HEK293 (cell line): ENCODE measurements at regions not wholly inside any gene's neighbourhood (a gene's known extent, or its start where the extent isn't known, plus 50 kb on each side); places are given as distances from the start of the nearest gene placed in this dataset.

ENCODE experiments used
- KLF10 ChIP-seq: fragments of 450-650 bp; IDR thresholded peaks from 2 replicates; pipeline ENCODE4 v1.5.1; 2018; ENCODE audit warnings: missing biosample characterization, mild to moderate bottlenecking, missing genetic modification characterization
- PATZ1 ChIP-seq: fragments of 450-650 bp; formaldehyde crosslinking; IDR thresholded peaks from 2 replicates; pipeline ENCODE4 v1.5.1; 2016; ENCODE audit warnings: missing biosample characterization, missing genetic modification characterization
- YY1 ChIP-seq: fragments of 450-650 bp; formaldehyde crosslinking; IDR thresholded peaks from 2 replicates; pipeline ENCODE4 v1.5.1; 2018; ENCODE audit warnings: missing biosample characterization, missing genetic modification characterization
- ZBTB21 ChIP-seq: fragments of 450-650 bp; formaldehyde crosslinking; IDR thresholded peaks from 2 replicates; pipeline ENCODE4 v1.5.1; 2017; ENCODE audit warnings: missing biosample characterization, missing genetic modification characterization
- ZNF121 ChIP-seq: fragments of 450-650 bp; formaldehyde crosslinking; IDR thresholded peaks from 2 replicates; pipeline ENCODE4 v1.5.1; 2016; ENCODE audit warnings: missing biosample characterization, missing genetic modification characterization
- ZNF146 ChIP-seq: fragments of 450-650 bp; formaldehyde crosslinking; IDR thresholded peaks from 2 replicates; pipeline ENCODE4 v1.5.1; 2016; ENCODE audit warnings: missing biosample characterization, missing genetic modification characterization
- ZNF221 ChIP-seq: fragments of 450-650 bp; formaldehyde crosslinking; IDR thresholded peaks from 2 replicates; pipeline ENCODE4 v1.5.1; 2017; ENCODE audit warnings: missing biosample characterization, missing genetic modification characterization, borderline replicate concordance
- ZNF549 ChIP-seq: fragments of 450-650 bp; IDR thresholded peaks from 2 replicates; pipeline ENCODE4 v1.5.1; 2018; ENCODE audit warnings: missing biosample characterization, missing genetic modification characterization, mild to moderate bottlenecking, inconsistent platforms, moderate library complexity
- ZNF670 ChIP-seq: fragments of 450-650 bp; formaldehyde crosslinking; IDR thresholded peaks from 2 replicates; pipeline ENCODE4 v1.5.1; 2016; ENCODE audit warnings: missing biosample characterization, missing genetic modification characterization, low read depth
- TF ChIP-seq, protein P1 (sequence below): fragments of 450-650 bp; formaldehyde crosslinking; IDR thresholded peaks from 2 replicates; pipeline ENCODE4 v1.5.1; 2016; ENCODE audit warnings: missing biosample characterization, missing genetic modification characterization
- TF ChIP-seq, protein P2 (sequence below): fragments of 450-650 bp; formaldehyde crosslinking; IDR thresholded peaks from 2 replicates; pipeline ENCODE4 v1.5.1; 2016; ENCODE audit warnings: missing biosample characterization, missing genetic modification characterization

DNA sequence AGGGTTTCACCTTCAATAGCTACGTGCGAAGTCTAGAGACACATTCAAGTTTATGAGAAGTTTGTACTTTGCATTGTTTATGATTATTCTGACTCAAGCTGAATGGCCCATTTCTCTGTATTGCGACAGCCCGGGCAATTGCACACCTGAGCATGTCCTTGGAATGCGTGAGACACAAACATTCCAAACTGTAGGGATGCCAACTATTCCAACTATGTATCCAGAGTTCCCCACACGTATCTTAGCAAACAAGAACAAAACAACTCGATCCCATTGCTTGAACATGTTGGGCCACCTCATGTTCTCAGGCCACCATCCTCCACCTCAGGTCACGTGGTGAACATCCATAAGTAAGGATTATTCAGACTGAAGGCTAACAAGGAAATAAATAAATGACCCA lies 51.4 kb upstream of the EGFR start:
- TF ChIP-seq ZNF670 (tag by site-specific recombination) (no peak), ZNF121 (tag by site-specific recombination) (no peak), PATZ1 (no peak), ZNF146 (tag by site-specific recombination) (no peak), KLF10 (tag by site-specific recombination) (no peak), ZNF221 (no peak), ZNF549 (tag by site-specific recombination) (no peak), ZBTB21 (tag by site-specific recombination) (no peak), YY1 (tag by site-specific recombination) (no peak)
- TF ChIP-seq, protein P1, sequence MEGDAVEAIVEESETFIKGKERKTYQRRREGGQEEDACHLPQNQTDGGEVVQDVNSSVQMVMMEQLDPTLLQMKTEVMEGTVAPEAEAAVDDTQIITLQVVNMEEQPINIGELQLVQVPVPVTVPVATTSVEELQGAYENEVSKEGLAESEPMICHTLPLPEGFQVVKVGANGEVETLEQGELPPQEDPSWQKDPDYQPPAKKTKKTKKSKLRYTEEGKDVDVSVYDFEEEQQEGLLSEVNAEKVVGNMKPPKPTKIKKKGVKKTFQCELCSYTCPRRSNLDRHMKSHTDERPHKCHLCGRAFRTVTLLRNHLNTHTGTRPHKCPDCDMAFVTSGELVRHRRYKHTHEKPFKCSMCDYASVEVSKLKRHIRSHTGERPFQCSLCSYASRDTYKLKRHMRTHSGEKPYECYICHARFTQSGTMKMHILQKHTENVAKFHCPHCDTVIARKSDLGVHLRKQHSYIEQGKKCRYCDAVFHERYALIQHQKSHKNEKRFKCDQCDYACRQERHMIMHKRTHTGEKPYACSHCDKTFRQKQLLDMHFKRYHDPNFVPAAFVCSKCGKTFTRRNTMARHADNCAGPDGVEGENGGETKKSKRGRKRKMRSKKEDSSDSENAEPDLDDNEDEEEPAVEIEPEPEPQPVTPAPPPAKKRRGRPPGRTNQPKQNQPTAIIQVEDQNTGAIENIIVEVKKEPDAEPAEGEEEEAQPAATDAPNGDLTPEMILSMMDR (tag by site-specific recombination) = no peak
- TF ChIP-seq, protein P2, sequence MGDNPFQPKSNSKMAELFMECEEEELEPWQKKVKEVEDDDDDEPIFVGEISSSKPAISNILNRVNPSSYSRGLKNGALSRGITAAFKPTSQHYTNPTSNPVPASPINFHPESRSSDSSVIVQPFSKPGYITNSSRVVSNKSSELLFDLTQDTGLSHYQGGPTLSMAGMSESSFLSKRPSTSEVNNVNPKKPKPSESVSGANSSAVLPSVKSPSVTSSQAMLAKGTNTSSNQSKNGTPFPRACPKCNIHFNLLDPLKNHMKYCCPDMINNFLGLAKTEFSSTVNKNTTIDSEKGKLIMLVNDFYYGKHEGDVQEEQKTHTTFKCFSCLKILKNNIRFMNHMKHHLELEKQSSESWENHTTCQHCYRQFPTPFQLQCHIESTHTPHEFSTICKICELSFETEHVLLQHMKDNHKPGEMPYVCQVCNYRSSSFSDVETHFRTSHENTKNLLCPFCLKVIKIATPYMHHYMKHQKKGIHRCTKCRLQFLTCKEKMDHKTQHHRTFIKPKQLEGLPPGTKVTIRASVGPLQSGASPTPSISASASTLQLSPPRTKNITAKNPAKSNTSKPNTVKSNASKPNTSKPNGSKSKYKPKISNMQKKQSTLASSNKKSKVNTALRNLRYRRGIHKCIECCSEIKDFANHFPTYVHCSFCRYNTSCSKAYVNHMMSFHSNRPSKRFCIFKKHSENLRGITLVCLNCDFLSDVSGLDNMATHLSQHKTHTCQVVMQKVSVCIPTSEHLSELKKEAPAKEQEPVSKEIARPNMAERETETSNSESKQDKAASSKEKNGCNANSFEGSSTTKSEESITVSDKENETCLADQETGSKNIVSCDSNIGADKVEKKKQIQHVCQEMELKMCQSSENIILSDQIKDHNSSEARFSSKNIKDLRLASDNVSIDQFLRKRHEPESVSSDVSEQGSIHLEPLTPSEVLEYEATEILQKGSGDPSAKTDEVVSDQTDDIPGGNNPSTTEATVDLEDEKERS = no peak
